HG02885 (cell line): ENCODE measurements at regions not wholly inside any gene's neighbourhood (a gene's known extent, or its start where the extent isn't known, plus 50 kb on each side); places are given as distances from the start of the nearest gene placed in this dataset.
A peak's percentile ranks its signal among the peaks of the same experiment; 100 is the strongest.
"Not testable (repeated sequence)": the region's sequence is repeated elsewhere in the genome, so short reads cannot be mapped to it uniquely, and the experiment has no call there.

Experiments
- ATAC-seq: cut with Tn5 transposase; IDR thresholded peaks from one replicate; pipeline ENCODE4 v1.9.1; 2021; ENCODE audit warnings: mild to moderate bottlenecking; ENCODE audit not compliant: unreplicated experiment, poor library complexity

DNA sequence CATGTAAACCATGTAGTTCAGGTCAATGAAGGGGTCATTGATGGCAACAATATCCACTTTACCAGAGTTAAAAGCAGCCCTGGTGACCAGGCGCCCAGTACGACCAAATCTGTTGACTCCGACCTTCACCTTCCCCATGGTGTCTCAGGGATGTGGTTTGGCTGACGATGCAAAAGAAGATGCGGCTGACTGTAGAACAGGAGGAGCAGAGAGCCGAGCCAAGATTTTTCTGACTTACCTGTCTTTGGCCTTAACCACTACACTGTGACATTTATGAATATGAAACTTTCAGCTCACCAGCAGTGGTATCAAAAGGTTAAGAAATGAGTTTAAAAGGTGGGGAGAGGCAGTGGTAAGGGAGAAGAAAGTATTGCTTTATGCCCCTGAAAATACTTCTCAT, 309.8 kb downstream of the BCOR start:
- ATAC-seq = no peak

GRCh38 chrX:39788521-39788920, 309.2 kb downstream of the BCOR start:
- no peak for ATAC-seq

DNA sequence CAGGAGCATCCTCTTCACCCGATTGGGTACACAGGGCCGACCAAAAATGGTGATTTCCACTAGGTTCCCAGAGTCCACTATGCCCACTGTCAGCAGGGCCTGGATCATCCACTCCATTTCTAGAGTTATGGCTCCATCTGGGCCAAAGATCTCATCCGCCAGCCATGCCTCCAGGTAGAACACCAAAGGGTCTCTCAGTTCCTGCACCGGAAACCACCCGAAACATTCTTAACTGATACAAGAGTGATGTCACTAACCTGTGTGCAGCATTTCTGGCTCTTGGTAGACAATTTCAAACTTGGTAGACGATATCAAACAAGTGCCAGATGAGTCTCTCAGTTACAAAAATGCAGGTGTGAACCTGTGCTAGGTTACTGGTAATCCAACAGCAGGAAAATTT, 306.1 kb downstream of the BCOR start:
- ATAC-seq = no peak

DNA sequence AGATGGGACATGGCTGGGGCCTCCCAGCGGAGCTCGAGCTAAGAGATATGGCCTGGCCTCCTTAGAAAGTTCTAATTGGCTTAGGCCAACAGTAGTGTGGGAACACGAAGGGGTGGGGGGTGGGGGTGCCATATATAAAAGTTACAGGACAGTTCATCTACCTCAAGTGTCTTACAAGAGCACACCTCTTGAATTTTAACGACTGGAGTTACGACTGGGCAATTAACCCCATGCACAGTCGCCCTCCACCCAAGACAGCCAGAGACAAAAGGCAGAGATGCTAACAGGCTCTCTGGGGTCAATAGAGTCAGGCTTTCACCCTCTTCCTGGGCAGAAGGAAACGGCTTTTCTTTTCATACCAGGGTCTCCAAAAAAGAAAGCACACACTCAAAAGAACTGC, 302.2 kb downstream of the BCOR start:
- no peak for ATAC-seq

- ATAC-seq = no peak
These were observed 300.9 kb downstream of the BCOR start for GRCh38 chrX:39796856-39797255.

DNA sequence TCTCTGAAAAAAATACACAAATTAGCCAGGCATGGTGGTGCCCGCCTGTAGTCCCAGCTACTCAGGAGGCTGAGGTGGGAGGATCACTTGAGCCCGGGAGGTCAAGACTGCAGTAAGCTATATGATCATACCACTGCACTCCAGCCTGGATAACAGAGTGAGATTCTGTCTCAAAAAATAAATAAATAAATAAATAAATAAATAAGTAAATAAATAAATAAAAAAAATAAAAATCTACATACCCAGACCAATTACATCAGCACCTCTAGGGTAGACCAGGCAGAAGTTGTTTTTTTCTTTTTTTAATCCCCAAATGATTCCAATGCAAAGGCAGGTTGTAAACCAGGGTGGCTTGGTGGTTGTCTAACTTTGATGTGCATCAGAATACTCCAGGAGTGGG, 299.3 kb downstream of the BCOR start:
- ATAC-seq = not testable (repeated sequence)

DNA sequence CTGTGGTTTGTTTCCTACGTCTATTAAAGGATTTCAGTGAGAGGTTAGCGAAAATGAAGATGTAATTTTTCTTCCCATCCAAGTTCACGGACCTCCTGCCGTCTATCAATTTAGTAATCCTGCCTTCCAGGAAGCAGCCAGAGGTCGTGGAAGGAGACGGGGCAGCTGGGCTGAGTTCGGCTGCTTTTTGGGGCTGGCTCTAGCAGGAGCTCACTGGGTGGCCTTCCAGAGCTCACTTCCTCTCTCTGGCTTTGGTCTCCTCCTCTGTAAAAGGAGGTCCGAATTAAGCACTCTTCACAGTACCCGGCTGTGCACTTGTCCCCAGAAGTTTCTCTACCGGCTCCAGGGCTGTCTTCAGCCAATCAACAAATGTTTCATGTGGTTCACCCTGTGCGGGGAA, 295.4 kb downstream of the BCOR start:
- ATAC-seq = no peak

DNA sequence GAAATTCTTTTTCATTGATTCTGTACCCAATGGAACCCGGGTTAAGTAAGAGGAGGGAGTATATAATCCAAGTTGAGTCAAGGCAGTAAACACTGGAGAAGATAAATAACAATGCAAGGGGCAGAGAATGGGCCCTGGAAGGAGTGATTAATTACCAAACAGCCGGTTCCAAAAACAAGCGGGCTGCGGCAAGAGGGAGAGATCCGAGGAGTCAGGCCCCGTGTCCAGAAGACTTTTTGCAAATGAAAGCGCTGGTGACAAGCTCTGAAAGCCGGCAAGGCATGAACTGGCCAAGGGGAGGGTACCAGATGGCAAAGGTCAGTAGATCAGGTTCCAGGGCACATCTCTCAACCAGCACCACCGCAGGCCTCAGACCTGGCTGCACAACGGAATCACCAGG, 294.9 kb downstream of the BCOR start:
- no peak for ATAC-seq

- ATAC-seq = no peak
These were observed 292.7 kb downstream of the BCOR start for GRCh38 chrX:39805022-39805421.

- no peak for ATAC-seq
These were observed 291.9 kb downstream of the BCOR start for GRCh38 chrX:39805825-39806224.

- no peak for ATAC-seq
These were observed 289.3 kb downstream of the BCOR start for GRCh38 chrX:39808471-39808917.

- no peak for ATAC-seq
These were observed 288.4 kb downstream of the BCOR start for GRCh38 chrX:39809331-39809730.

DNA sequence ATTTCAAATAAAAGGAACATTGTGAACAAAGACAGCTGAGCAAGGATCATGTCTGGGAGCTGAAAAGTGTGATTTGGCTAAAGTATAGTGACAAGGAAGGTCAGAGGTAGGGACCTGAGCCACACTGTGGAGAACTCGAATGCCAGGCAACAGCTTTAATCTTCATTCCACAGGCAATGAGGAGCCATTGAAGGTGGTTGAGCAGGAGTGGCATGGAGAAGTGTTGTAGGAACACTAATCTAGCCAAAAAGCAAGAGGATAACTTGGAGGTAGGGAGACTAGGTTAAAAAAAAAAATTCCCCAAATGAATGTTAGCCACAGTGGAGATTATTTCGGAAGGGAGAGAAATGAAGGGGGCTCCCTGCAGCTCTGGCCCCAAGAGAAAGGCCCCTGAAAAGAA, 286.9 kb downstream of the BCOR start:
- no peak for ATAC-seq

- ATAC-seq = no peak
These were observed 286.4 kb downstream of the BCOR start for GRCh38 chrX:39811376-39811775.

DNA sequence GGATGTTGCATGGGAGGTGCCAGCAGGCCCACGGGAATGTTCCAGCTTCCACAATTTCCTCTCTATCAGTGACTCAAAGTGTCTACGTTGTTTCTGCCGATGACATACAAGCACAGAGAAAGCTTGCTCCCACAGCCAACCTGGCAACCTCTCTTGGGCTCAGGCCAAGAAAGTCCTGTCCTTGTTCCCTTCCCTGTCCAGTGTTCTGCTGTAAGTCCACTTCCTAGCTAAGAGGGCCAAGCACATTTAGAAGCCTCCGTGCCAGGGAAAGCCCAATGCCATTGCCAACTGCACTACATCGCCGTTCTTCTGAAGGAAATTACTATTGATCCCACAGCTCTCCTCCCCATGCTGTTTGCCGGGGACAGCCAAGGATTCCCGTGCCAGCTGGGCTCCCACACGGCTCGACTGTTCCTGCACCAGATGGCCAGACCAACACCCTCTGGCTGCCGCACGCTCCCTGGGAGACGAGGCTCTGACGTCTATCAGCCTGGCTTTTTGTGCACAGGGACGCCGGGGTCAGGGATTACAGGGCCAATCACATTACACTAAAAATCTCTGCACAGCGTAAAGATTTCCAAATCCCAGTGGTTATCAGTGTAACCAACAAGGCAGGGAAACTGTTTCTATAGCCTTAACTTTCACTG, 284.0 kb downstream of the BCOR start:
- ATAC-seq = no peak

- ATAC-seq = no peak
These were observed 283.4 kb downstream of the BCOR start for GRCh38 chrX:39814391-39814790.

DNA sequence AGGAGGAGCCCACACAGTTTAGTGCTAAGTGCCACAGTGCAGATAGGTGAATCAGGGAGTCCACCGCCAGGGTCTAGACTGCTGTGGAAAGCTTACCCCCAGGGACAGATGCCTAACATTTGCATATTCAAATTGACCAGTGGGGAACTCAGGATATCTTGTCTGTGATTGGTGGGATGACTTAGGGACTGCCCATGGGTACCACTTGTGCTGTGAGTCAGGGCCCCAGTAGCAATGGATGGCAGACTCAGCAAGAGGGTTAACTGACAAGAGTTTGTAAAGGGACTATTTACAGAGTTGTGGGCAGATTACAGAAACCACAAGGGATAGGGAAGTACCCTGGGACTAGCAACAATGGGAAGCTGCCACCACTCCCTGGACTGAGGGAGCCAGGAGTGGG, 282.1 kb downstream of the BCOR start:
- peak; percentile 54 for ATAC-seq

DNA sequence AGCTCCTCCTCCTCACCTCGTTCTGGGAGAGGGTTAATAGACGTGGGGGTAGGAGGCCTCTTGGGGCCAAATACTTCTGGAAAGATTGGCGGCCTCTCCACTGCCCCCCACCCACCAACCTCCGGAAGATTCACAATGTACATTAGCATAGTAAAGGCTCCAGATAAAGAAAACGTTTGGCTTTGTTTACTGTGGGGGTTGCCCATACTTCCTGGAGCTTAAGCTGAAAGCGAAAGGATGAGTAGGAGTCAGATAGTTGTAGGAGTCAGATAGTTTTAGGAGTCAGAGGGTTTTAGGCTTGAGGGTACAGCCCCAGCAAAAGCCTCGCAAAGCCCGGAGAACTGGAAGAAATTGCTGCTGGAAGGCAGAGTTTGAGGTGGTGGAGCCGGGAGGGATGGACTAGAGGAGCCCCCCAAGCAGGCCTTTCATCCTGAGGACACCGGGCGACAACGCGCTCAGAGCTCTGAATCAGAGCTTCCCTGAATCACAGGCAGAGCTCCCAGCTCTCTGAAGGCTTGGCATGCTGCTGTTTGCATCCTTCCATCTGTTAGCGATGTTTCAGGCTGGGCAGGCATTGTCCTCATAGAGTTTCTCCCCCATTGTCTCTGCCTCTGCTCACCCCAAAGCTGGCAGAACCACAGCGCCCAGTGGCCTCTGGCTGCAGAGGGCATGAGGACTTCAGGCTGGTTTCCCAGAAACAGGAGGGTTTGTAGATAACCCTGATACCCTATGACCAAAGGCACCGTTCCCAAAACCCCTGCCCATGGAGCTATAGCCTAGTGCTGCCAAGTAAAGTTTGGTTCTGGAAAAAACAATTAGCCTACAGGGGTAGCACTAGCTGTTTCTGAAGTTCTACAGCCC, 280.7 kb downstream of the BCOR start:
- peak; percentile 37 for ATAC-seq

- no peak for ATAC-seq
These were observed 279.8 kb downstream of the BCOR start for GRCh38 chrX:39817754-39818470.

- no peak for ATAC-seq
These were observed 279.0 kb downstream of the BCOR start for GRCh38 chrX:39818750-39819149.
